ENCODE measurements at regions not wholly inside any gene's neighbourhood (a gene's known extent, or its start where the extent isn't known, plus 50 kb on each side); places are given as distances from the start of the nearest gene placed in this dataset.

DNA sequence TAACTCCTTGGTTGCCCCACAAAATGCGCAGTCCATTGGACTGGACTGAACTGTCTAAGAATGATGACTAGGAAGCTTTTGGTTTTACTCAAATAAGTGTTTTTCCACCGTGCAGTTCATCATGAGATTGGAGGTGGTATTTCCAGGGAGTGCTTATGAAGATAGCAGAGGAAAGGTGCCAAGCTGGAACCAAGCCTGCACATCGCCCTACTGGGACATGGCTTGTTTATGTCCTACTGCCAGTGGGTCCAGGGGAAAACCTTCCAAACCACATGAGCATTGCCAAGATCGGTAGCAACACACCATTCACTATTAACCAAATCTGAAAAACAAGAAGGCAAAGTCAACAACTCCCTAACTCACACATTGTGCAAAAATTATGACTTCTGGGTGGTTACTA, 54.7 kb upstream of the DSCAM start:
- DNase-seq, result no peak

DNA sequence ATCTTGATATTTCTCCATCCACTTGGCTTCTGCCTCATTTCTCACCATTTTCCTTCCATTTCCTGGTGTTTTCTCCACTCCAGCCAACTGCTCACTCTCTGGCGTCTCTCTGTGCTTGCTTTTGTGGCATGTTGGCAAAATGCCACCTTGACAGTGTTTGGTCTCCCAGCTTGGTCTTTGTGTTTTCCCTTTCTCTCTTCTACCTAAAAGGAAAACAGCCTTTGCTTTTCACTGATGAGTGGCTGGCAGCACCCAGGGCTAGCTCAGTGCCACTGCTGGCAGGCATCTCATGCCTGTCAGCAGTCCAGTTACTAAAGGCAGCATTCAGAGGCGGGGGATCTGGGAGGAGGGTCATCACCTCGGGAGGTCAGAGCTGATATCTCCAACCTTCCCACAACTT, 55.3 kb upstream of the DSCAM start:
- DNase-seq, result no peak

DNA sequence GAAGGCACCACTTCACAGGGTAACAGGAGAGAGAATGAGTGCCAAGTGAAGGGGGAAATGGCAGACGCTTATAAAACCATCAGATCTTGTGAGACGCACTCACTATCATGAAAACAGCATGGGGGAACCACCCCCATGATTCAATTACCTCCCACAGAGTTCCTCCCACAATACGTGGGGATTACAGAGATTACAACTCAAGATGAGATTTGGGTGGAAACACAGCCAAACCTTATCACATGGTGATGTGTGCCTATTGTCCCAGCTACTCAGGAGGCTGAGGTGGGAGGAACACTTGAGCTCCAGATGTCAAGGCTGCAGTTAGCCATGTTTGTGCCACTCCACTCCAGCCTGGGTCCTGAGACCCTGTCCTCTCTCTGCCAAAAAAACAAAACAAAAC, 56.0 kb upstream of the DSCAM start:
- no peak for DNase-seq

DNA sequence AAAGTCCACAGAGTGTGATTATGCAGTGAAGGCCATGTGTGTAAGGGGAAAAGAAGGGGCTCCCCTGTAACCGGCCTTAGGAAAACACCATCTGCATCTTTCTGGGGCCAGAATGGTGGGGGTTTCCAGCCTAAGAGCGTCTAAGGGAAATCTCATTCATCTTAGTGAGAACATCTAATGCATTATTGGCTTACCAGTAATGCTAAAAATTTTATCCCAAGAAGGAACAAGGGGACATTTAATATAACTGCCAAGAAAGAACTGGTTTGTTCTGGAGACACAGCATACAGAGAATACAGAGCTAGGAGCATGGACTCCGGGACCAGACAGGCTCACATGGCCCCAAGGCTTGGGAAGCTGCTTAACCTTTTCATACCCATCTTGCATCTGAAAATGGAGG, 58.3 kb upstream of the DSCAM start:
- DNase-seq, result no peak

DNA sequence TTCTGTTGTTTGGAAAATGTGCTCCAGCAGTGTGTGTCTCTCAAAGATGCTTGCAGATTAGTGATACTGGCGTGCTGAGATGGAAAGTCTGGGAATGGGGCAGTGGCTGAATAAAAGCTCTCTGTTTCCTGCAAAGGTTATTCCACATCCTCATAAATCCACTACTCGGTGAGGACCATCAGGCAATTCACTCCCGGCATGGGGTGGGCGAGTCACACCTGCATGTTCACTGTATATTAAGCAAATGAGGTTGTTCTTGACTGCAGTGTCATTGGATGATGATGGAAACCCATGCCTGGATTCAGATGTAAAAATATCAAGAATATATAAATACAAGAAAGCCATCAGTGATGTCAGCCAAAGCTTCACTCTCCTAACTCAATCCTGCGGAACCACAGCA, 65.4 kb upstream of the DSCAM start:
- no peak for DNase-seq

DNA sequence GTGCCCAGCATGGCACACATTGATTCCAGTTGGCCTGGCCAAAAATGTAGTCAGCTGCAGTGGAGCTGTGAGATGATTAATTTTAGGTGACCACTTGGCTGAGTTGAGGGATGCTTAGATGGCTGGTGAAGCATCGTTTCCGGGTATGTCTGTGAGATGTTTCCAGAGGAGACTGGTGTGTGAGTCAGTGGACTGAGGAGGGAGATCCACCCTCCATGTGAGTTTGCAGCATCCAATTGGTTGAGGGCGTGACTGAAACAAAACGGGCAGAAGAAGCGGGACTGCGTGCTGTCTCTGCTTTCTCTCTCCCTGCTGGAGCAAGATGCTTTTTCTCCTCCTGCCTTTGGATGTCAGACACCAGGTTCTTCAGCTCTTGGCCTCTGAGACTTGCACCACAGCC, 68.2 kb upstream of the DSCAM start:
- no peak for DNase-seq

DNA sequence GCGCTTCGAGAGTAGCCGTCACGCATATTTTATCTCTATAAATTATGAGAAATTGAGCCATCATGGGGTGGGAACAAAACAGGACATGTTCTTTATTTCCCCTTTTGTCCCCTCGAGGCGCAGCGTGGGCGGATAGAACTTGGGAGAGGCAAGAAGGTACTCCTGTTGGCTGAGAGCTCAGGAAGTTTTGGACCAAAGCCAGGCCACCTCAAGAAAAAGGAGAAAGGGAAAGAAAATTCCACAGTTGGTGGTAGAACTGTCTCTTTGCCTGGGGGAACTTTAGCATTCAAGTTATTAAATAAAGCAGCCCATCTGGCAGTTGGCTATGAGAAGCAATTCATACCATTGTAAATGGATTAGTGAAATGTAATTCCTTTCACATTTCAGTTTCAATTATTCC, 76.4 kb upstream of the DSCAM start:
- DNase-seq, result no peak

DNA sequence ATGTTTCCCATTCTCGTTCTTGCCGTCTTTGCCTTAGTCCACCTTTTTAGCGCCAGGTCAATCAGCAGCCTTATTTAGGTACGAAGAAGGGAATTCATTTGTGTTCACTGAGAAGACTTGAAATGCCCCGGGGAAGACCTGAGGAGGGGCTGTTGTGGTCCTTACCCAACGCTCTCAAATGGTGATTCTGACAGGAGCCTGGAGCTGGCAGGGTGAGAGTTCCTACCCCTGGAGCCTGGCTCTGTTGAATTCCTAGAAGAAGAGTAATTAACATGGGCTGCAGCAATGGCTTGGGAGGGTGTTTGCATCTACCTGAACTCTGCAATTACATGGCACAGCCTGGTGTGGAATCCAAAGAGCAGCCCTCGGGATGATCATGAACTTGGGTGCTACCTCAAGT, 76.9 kb upstream of the DSCAM start:
- no peak for DNase-seq

DNA sequence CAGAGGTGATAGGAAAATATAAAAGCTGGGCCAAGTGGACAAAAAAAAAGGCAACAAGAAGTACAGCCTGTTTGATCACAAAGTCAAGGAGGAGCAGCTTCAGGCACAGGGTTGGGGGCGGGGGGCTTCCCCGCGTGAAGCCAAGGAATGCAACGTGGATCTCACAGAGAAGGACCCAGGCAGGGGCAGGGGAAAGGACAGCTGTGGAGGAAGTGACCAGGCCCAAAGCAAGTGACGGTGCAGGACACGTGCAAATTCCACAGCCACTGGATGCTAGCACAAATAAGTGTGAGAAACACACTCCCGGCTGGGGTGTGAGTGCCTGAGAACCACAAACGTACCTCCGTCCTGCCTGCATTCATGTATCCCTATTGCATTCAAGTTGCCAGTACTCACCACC, 77.7 kb upstream of the DSCAM start:
- DNase-seq, result no peak

DNA sequence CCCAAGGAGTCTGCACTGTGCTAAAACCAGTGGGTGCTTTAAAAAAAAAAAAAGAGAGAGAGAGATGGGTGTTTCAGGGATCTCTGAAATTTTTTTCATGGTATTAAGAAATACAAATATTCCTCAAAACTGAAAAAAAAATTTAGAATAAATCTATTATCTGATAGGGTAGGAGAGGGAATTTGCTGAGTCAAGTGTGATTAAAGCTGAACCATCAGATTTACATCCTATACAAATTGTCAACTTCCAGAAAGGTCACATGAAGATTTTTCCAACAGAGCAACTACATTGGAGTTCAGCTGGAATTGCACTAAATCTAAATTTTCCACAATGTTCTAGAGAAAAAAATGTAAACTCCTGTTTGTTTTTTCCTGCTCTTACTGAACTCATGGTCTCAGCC, 79.3 kb upstream of the DSCAM start:
- DNase-seq, result no peak

DNA sequence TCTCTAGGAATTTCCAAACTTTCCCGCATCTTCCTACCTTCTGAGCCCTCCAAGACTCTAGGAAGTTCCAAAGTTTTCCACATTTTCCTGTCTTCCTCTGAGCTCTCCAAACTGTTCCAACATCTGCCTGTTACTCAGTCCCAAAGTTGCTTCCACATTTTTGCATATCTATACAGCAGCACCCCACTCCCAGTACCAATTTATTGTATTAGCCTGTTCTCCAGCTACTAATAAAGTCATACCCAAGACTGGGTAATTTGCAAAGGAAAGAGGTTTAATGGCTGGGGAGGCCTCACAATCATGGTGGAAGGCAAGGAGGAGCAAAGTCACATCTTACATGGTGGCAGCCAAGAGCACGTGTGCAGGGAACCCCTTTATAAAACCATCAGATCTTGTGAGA, 82.9 kb upstream of the DSCAM start:
- DNase-seq, result no peak

DNA sequence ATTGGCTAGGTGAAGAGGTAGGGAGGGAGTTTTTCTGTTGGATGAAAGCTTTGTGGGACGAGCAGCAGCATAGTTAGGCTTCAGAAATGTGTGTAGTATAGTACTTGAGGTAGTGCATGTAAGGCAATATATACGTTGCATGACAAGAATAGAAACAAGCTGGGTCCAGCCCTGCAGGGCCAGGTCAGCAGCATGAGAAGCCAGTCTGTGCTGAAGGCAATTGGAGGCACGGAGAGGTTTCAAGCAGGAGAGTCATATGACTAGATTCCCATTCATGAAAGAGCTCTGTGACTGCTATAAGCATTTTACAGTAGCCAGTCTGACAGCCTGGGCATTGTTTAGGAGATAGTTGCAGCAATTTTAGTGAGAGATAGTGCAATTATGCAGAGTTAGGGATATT, 84.2 kb upstream of the DSCAM start:
- no peak for DNase-seq

DNA sequence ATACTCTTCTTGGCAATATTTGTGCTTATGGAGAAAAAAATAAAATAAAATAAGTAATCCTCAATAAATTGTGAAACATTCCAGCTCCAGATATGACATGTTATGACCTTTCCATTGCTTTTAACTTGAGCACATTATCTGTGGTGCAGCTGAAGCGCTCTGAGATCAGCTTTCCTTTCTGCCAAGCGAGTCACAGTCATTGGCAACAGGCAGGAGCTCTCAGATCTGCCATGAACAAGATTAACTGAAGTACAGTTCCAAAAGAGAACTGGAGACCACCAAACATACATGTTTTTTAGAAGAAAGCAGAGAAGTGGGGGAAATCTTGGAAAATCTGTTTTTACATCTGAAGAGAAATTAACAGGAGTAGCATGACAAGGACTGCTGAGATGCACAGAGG, 89.2 kb upstream of the DSCAM start:
- DNase-seq, result no peak

DNA sequence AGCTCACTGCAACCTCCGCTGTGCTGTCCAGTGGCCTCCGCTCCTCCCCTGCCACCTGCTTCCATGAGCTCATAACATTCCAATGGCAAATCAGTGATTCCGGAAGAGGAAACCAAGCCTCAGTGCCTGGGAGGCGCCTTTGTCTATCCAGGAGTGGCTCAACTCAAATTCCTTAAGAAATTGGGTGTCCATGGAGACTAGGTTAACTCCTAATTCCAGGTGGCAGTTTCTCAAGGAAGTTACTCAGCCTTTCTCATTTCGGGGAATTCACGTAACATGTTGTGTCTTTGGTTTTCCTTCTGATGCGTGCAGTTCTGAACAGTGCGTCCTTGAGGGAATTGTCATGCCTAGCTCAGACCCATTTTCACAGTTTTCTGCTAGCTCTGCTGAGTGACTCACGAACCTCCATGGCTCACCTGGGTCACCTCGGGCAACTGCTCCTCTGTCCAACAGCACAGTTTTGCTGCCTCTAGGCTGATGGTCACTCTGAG, 89.9 kb upstream of the DSCAM start:
- DNase-seq, result no peak

DNA sequence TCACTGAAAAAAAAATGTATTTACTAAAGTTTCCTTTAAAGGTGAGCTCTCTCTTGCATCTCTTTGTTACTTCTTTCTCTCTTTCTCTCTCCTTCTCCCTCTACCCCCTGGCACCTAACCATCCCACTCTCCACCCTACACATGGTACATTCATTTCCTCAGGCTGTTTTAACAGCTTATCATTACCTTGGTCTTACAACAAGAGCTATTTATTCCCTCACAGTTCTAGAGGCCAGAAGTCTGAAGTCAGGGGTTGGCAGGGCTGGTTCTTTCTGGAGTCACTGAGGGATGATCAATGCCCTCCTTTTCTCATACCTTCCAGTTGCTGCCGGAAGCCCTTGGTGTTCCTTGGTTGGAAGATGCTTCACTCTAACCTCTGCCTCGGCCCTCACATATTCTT, 91.1 kb upstream of the DSCAM start:
- no peak for DNase-seq

DNA sequence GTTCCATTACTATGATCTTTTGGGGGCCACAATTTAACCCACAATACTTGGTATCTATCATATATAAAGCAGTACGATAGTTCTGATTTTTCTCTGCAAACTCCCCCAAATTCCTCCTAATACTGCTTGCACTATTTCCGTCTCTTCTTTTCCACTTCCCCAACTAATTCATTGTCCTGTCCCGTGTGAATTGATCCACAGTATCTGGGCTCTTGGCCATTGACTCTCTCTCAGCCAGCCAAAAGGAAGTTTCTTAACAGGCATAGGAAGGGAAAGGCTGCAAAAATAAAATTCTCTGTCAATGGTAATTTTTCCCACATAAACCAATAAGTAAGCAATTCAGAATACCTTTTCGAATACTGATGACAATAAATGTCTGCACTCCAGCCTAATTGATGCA, 91.7 kb upstream of the DSCAM start:
- DNase-seq, result no peak

DNA sequence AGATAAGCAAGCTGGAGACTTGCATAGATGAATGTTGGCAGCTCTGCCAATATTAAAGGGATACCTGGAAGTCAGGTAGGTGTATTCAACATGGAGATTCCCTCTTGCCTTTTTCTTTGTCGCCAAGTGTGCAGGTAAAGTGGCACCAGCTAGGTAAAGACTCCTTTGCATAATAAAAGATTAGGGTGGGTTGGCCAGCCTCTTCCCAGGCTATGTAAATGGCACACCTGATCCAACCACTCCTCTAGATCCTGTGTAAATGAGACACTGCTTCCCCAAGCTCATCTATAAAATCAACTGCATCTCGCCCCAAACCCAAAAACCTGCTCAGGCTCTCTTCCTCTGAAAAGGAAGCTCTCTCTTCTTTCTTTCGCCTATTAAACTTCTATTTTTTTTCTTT, 100.8 kb upstream of the DSCAM start:
- DNase-seq, result no peak

DNA sequence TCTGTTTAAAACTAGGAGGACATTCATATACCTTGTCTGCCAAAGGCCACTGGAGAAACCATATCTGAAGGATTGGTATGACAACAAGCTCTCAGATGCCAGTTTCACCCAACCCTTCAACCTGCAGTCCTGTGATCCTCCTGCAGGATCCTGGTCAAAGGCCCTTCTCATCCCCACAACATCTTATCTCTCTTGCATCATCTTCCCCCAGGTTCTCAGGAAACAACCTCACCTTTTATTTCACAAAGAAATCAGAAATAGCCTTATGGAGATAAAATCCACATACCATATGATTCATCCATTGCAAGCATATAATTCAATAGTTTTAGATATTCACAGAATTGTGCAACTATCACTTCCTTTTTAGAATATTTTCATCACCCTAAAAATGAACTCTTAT, 104.0 kb upstream of the DSCAM start:
- DNase-seq, result no peak

DNA sequence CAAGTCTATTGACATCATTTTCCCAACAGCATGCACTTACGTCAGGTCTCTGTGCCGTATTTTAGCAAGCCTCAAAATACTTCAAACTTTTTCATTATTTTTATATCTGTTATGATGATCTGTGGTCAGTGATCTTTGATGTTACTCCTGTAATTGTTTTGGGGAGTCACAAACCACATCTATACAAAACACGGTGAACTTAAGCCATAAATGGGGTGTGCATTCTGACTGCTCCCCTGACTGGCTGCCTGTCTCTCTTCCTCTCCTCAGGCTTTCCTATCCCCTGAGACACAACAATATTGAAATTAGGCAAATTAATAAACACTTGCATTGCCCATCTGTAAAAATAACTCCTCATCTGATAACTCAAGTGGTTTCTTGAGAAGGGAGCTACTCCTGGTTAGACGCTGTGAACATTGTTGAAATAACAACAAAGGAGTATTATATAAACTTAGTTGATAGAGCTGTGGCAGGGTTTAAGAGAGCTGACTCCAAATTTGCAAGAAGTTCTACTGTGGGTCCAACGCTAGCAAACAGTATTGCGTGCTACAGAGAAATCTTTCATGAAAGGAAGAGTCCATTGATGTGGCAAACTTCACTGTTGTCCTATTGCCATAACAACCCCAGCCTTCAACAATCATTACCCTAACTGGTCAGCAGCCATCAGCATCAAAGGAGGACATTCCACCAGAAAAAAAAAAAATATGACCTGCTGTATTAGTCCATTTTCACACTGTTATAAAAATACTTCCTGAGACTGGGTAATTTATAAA, 105.8 kb upstream of the DSCAM start:
- DNase-seq, result no peak

DNA sequence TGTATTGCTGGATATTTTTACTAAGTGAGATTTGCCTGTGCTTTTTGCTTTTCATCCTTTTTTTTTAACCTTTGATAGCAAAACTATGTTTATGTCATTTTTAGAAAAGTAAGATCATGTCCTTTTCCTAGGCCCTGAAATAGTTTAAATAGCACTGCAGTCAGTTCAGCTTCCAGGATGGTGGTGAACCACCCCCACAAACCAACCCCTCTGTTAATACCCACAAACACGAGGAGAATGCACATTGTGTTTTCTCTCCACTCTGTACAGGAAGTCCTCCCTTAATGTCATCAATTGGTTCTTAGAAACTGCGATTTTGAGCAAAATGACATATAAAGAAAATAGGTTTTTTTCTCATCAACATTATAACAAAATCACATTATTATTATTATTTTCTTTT, 117.7 kb upstream of the DSCAM start:
- DNase-seq, result no peak

DNA sequence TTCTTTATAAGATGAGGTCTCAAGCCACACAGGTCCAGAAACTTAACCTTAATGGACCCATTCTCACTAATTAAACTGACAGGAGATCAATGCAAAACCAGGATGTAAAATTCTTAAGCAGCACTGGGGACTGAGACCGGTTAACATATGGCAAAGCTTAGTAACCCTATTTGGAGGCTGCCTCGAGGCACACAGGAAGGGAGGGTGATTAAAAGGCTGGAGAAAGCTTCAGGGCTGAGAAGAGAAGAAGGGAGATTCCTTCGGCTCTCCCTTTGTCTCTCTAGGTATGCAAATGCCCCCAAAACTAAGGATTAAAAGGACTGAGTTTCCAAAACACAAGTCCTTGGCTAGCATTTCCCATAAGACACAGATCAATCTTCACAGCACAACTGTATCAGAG, 120.8 kb upstream of the DSCAM start:
- no peak for DNase-seq

DNA sequence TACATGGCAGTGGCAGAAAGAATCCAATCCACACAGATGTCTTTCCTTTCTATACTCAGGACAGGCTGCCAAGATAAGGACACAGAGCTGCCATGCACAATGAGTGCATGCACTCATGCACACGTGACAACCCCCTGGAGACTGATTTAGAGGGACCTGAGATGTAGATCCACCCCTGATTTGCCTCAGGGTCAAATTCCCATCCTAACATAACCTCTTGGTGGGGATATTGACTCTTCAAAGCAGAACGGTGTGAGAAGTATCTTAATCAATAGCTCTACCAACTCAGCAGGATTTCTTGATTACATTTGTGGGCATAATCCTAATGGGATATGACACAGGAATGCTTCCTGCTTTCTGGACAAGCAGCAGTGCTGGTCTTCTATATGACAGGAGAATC, 125.2 kb upstream of the DSCAM start:
- DNase-seq, result no peak

DNA sequence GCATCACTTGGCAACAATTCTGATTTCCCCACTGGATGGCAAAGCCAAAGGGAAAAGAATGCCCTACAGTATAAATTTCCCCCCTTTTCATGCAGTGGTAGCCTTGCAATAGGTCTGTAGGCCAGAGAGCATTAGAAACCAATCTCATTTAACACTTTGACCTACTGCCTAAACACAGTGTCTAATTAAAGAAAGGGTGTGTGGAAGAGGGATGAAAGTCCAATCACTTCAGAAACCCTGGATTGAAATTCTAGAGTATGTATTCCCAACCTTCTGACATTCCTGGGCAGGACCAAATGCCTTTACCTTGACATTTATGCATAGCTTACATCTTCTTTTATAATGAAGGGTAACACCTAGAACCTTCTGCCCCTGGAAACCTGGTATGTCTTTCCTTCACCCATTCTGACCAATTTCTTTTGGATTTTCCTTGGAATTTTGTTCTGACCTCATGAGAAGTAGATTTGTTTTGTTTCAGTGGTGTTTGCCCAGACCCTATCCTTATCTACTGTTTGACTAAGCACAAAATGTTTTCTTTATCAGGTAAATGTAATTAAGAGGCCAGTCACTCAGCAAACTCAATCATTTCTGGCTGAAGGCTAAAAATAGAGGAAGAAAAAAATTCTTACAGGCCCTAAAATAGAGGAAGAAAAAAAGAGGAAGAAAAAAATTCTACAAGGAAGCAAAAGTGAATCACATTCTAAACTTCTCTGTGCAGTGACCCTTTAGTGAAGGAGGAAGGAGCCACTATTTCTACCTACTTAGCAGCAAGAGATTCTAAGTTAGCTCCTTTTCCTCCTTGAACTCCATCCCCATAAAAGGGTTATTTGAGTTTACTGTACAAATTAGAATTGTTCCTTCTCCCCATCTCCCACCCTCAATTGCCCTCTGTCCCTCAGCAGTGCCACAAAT, 129.5 kb upstream of the DSCAM start:
- peak; percentile 38 to 52 for DNase-seq

DNA sequence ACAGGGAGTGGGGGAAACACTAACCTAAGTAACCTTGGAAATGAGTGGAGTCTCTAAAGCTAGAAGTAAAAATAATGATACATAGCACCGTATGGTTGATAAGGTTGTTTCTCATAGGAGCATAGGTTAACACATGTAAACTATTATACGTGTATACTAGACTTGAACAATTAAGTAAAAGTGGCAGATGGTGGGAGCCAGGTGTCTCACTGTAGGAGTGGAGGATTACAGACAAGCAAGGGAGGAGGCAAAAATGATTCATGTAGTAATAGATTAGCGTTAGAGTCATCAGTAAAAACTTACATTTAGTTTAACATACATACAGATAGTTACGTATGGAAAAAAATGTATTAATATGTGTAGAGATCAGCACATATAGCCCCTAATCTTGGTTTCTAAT, 138.4 kb upstream of the DSCAM start:
- DNase-seq, result no peak

Data from AML-193 (cell line).